ENCODE measurements at regions not wholly inside any gene's neighbourhood (a gene's known extent, or its start where the extent isn't known, plus 50 kb on each side); places are given as distances from the start of the nearest gene placed in this dataset.
"Not testable (repeated sequence)": the region's sequence is repeated elsewhere in the genome, so short reads cannot be mapped to it uniquely, and the experiment has no call there.

- DNase-seq = no peak
Measured at GRCh38 chr4:126451237-126451873, 1136.6 kb downstream of the FAT4 start.

- no peak for DNase-seq
Measured at GRCh38 chr4:126455865-126456264, 1141.1 kb downstream of the FAT4 start.

GRCh38 chr4:126458993-126459392, 1144.2 kb downstream of the FAT4 start:
- DNase-seq = no peak

- no peak for DNase-seq
Measured at GRCh38 chr4:126465341-126465740, 1150.6 kb downstream of the FAT4 start.

- DNase-seq = no peak
Measured at GRCh38 chr4:126466848-126467247, 1152.1 kb downstream of the FAT4 start.

GRCh38 chr4:126468144-126468543, 1153.4 kb downstream of the FAT4 start:
- no peak for DNase-seq

GRCh38 chr4:126470862-126471261, 1156.1 kb downstream of the FAT4 start:
- no peak for DNase-seq

- no peak for DNase-seq
Measured at GRCh38 chr4:126475730-126476129, 1157.0 kb upstream of the INTU start.

- no peak for DNase-seq
Measured at GRCh38 chr4:126479709-126480108, 1153.0 kb upstream of the INTU start.

GRCh38 chr4:126482311-126482710, 1150.4 kb upstream of the INTU start:
- no peak for DNase-seq

- DNase-seq = no peak
Measured at GRCh38 chr4:126486377-126486776, 1146.4 kb upstream of the INTU start.

GRCh38 chr4:126489826-126490463, 1142.8 kb upstream of the INTU start:
- DNase-seq = no peak

- DNase-seq = no peak
Measured at GRCh38 chr4:126495163-126495752, 1137.5 kb upstream of the INTU start.

- DNase-seq = no peak
Measured at GRCh38 chr4:126512979-126513378, 1119.8 kb upstream of the INTU start.

- DNase-seq = no peak
Measured at GRCh38 chr4:126513596-126513995, 1119.2 kb upstream of the INTU start.

- no peak for DNase-seq
Measured at GRCh38 chr4:126520731-126521130, 1112.0 kb upstream of the INTU start.

- not testable (repeated sequence) for DNase-seq
Measured at GRCh38 chr4:126525400-126525799, 1107.4 kb upstream of the INTU start.

GRCh38 chr4:126526335-126526734, 1106.4 kb upstream of the INTU start:
- DNase-seq = no peak

GRCh38 chr4:126529997-126530396, 1102.8 kb upstream of the INTU start:
- DNase-seq = no peak

- DNase-seq = no peak
Measured at GRCh38 chr4:126530996-126531585, 1101.7 kb upstream of the INTU start.

- no peak for DNase-seq
Measured at GRCh38 chr4:126532527-126532926, 1100.2 kb upstream of the INTU start.

- DNase-seq = no peak
Measured at GRCh38 chr4:126533146-126533805, 1099.5 kb upstream of the INTU start.

- DNase-seq = no peak
Measured at GRCh38 chr4:126539771-126540170, 1093.0 kb upstream of the INTU start.

GRCh38 chr4:126541820-126542219, 1090.9 kb upstream of the INTU start:
- no peak for DNase-seq
